HCT116 (cell line): ENCODE measurements at regions not wholly inside any gene's neighbourhood (a gene's known extent, or its start where the extent isn't known, plus 50 kb on each side); places are given as distances from the start of the nearest gene placed in this dataset.

Experiments used
- ATAC-seq: fragments of 200-7000 bp; cut with Tn5 transposase; 2 replicates; pipeline ENCODE4 v1.9.1; 2020; ENCODE audit warnings: mild to moderate bottlenecking, moderate library complexity
- BruUV-seq: library from RNA; stranded (reverse); fragments of 400-500 nt; replicated peaks from 2 replicates; lab custom pipeline; 2021; lab: Mats Ljungman, UMichigan
- CTCF ChIA-PET: fragments of 300-600 bp; sonication (Branson Sonifier 250); formaldehyde crosslinking; loops from one replicate; lab custom pipeline; 2021; ENCODE audit warnings: antibody characterized with exemption; lab: Charles Lee
- POLR2A ChIA-PET: fragments of 300-600, 350-600 bp; sonication (Branson Sonifier 250); formaldehyde crosslinking; loops from one replicate; lab custom pipeline; 2021; ENCODE audit warnings: antibody characterized with exemption; lab: Charles Lee
- RAD21 ChIA-PET, 2 experiments: fragments of 300-600 bp; sonication (Branson Sonifier 250); formaldehyde crosslinking; loops; one replicate each; lab custom pipeline; 2023; ENCODE audit warnings: low total read pairs in 2 of 2; ENCODE audit not compliant: uncharacterized antibody in 2 of 2, unreplicated experiment in 2 of 2, low non-redundant PET in 1 of 2; lab: Charles Lee
- DNase-seq: peaks from one replicate; pipeline ENCODE4 v3.0.0-alpha.2; 2010; ENCODE audit warnings: low read depth, low spot score
- H2AFZ ChIP-seq: fragments of 200-600 bp; shearing (Covaris generic), sonication (generic); 2 replicates; pipeline ENCODE4 v1.6.1; 2017; ENCODE audit warnings: low read depth, mixed run types, mixed read lengths, antibody characterized with exemption, low read length; ENCODE audit not compliant: poor library complexity, severe bottlenecking
- H3K27ac ChIP-seq: 2 replicates; pipeline ENCODE4 v1.5.1; 2012; ENCODE audit warnings: low read depth, low read length
- H3K27me3 ChIP-seq: fragments of 200-600 bp; sonication (generic); 2 replicates; pipeline ENCODE4 v1.6.1; 2016; ENCODE audit warnings: mixed run types, low read length, mixed read lengths; ENCODE audit not compliant: insufficient read depth
- H3K36me3 ChIP-seq, 2 experiments: fragments of 200-500 bp in 1 of 2; fragments of 200-600 bp in 1 of 2; sonication (Bioruptor generic) in 1 of 2; sonication (generic) in 1 of 2; 2 replicates each; pipeline versions ENCODE4 v1.5.1 to v1.6.1; 2014 to 2016; ENCODE audit warnings: low read length in 2 of 2, inconsistent platforms in 1 of 2, mixed read lengths in 1 of 2, mixed run types in 1 of 2; ENCODE audit not compliant: insufficient read depth in 2 of 2, control insufficient read depth in 1 of 2
- H3K4me1 ChIP-seq, 2 experiments: fragments of 200-600 bp in 1 of 2; sonication (generic) in 1 of 2; 2 replicates each; pipeline versions ENCODE4 v1.5.1 to v1.6.1; 2012 to 2017; ENCODE audit warnings: low read length in 2 of 2, inconsistent platforms in 1 of 2, mild to moderate bottlenecking in 1 of 2, mixed read lengths in 1 of 2, mixed run types in 1 of 2, moderate library complexity in 1 of 2; ENCODE audit not compliant: insufficient read depth in 2 of 2, control insufficient read depth in 1 of 2
- H3K4me2 ChIP-seq: fragments of 200-600 bp; sonication (generic); 2 replicates; pipeline ENCODE4 v1.6.1; 2017; ENCODE audit warnings: mixed run types, low read length, mixed read lengths
- H3K4me3 ChIP-seq, 2 experiments: fragments of 200-600 bp in 1 of 2; sonication (generic) in 1 of 2; replicated peaks in 1 of 2; 2 replicates each; pipeline ENCODE4 v1.5.1; 2011 to 2016; ENCODE audit warnings: low read length in 2 of 2, control low read depth in 1 of 2, low read depth in 1 of 2, mild to moderate bottlenecking in 1 of 2, mixed read lengths in 1 of 2, mixed run types in 1 of 2
- H3K79me2 ChIP-seq: fragments of 200-600 bp; sonication (generic); 2 replicates; pipeline ENCODE4 v1.6.1; 2017; ENCODE audit warnings: mild to moderate bottlenecking, mixed run types, low read length, moderate library complexity, mixed read lengths; ENCODE audit not compliant: insufficient read depth
- H3K9ac ChIP-seq: fragments of 200-600 bp; sonication (generic); 2 replicates; pipeline ENCODE4 v1.6.1; 2016; ENCODE audit warnings: low read length, mixed read lengths
- H3K9me2 ChIP-seq: fragments of 200-600 bp; sonication (generic), shearing (Covaris generic); 2 replicates; pipeline ENCODE4 v1.6.1; 2017; ENCODE audit warnings: mixed run types, mild to moderate bottlenecking, moderate library complexity; ENCODE audit not compliant: insufficient read depth
- H3K9me3 ChIP-seq, 2 experiments: fragments of 200-500 bp in 1 of 2; fragments of 200-600 bp in 1 of 2; sonication (Bioruptor generic) in 1 of 2; sonication (generic) in 1 of 2; 2 replicates each; pipeline ENCODE4 v1.6.1; 2014 to 2017; ENCODE audit warnings: low read length in 2 of 2, mixed read lengths in 2 of 2, inconsistent platforms in 1 of 2, low read depth in 1 of 2, mild to moderate bottlenecking in 1 of 2, mixed run types in 1 of 2, moderate library complexity in 1 of 2; ENCODE audit not compliant: control insufficient read depth in 1 of 2, insufficient read depth in 1 of 2
- H4K20me1 ChIP-seq: fragments of 200-600 bp; sonication (generic), shearing (Covaris generic); 2 replicates; pipeline ENCODE4 v1.6.1; 2017; ENCODE audit warnings: mixed run types, mild to moderate bottlenecking, moderate library complexity; ENCODE audit not compliant: insufficient read depth
- ATF3 ChIP-seq: IDR thresholded peaks from 2 replicates; pipeline ENCODE4 v1.6.1; 2012
- CEBPB ChIP-seq: IDR thresholded peaks from 2 replicates; pipeline ENCODE4 v1.6.1; 2012; ENCODE audit warnings: low read depth
- ELF1 ChIP-seq: IDR thresholded peaks from 2 replicates; pipeline ENCODE4 v1.6.1; 2012; ENCODE audit warnings: low read depth, borderline replicate concordance
- EZH2 ChIP-seq: fragments of 200-600 bp; sonication (generic); IDR thresholded peaks from 2 replicates; pipeline ENCODE4 v1.6.1; 2017; ENCODE audit warnings: antibody characterized with exemption, mixed run types
- EZH2phosphoT487 ChIP-seq: fragments of 200-600 bp; IDR thresholded peaks from 2 replicates; pipeline ENCODE4 v1.6.1; 2018; ENCODE audit warnings: antibody characterized with exemption, borderline replicate concordance
- FOSL1 ChIP-seq: IDR thresholded peaks from 2 replicates; pipeline ENCODE4 v1.6.1; 2012; ENCODE audit warnings: low read depth
- JUND ChIP-seq: IDR thresholded peaks from 2 replicates; pipeline ENCODE4 v1.6.1; 2012
- MAX ChIP-seq: IDR thresholded peaks from 2 replicates; pipeline ENCODE4 v1.6.1; 2012
- POLR2A ChIP-seq: IDR thresholded peaks from 2 replicates; pipeline ENCODE4 v1.7.0; 2011; ENCODE audit warnings: borderline replicate concordance; ENCODE audit not compliant: insufficient read depth, insufficient read length; ENCODE audit errors: extremely low read depth
- POLR2AphosphoS5 ChIP-seq: IDR thresholded peaks from 2 replicates; pipeline ENCODE4 v1.6.1; 2011; ENCODE audit warnings: mild to moderate bottlenecking, low read depth, low read length, moderate library complexity
- RAD21 ChIP-seq: IDR thresholded peaks from 2 replicates; pipeline ENCODE4 v1.6.1; 2012; ENCODE audit warnings: low read depth, mild to moderate bottlenecking
- SIN3A ChIP-seq: IDR thresholded peaks from 2 replicates; pipeline ENCODE4 v1.6.1; 2012; ENCODE audit warnings: low read depth
- SP1 ChIP-seq: IDR thresholded peaks from 2 replicates; pipeline ENCODE4 v1.6.1; 2012; ENCODE audit warnings: low read depth
- YY1 ChIP-seq: IDR thresholded peaks from 2 replicates; pipeline ENCODE4 v1.6.1; 2011; ENCODE audit warnings: low read length, low read depth, moderate library complexity, mild to moderate bottlenecking; ENCODE audit not compliant: insufficient replicate concordance; ENCODE audit errors: extremely low read depth
- ZBTB33 ChIP-seq: IDR thresholded peaks from 2 replicates; pipeline ENCODE4 v1.6.1; 2011; ENCODE audit warnings: mild to moderate bottlenecking, low read length, moderate library complexity; ENCODE audit not compliant: insufficient replicate concordance; ENCODE audit errors: extremely low read depth
- intact Hi-C: fragments of 100-400 bp; cut with micrococcal nuclease; formaldehyde crosslinking; loops from 2 replicates; pipeline ENCODE4 v1.10.0; 2022
- TF ChIP-seq, protein P1 (sequence below): IDR thresholded peaks from 2 replicates; pipeline ENCODE4 v1.6.1; 2012; ENCODE audit warnings: low read depth
- TF ChIP-seq, protein P2 (sequence below), 3 experiments: fragments of 200-600 bp in 1 of 3; sonication (generic) in 1 of 3; IDR thresholded peaks in 2 of 3; conservative IDR thresholded peaks in 1 of 3; 2 replicates each; pipeline ENCODE4 v1.5.1; 2012 to 2017; ENCODE audit warnings: low read depth in 2 of 3, low read length in 2 of 3, antibody characterized with exemption in 1 of 3, borderline replicate concordance in 1 of 3, control low read depth in 1 of 3, mild to moderate bottlenecking in 1 of 3, mixed read lengths in 1 of 3, mixed run types in 1 of 3, moderate library complexity in 1 of 3; ENCODE audit not compliant: insufficient read depth in 1 of 3

DNA sequence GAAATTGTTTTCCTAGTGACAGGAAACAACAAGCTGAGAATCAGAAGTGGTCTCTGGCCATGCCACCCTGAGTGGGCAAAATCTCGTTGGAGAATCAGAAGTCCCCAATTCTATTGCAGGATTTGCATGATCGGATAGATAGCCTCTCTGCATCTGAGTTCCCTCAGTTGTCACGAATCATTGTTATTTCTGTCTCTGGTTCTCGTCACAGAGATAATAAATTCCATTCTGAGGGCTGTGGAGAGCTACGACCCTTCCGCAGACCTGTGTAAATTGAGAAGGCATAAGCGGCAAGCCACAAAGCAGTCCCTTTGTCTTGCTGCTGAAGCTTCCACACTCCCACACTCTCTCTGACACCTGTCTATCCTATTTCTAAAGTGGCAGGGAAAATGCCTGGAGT is 102.4 kb upstream of the CNR1 start:
- H3K4me1 ChIP-seq, result no peaks in the 10 kb centered on the region
- TF ChIP-seq ZBTB33, result no peak
- TF ChIP-seq EZH2, result no peak
- TF ChIP-seq, protein P1, sequence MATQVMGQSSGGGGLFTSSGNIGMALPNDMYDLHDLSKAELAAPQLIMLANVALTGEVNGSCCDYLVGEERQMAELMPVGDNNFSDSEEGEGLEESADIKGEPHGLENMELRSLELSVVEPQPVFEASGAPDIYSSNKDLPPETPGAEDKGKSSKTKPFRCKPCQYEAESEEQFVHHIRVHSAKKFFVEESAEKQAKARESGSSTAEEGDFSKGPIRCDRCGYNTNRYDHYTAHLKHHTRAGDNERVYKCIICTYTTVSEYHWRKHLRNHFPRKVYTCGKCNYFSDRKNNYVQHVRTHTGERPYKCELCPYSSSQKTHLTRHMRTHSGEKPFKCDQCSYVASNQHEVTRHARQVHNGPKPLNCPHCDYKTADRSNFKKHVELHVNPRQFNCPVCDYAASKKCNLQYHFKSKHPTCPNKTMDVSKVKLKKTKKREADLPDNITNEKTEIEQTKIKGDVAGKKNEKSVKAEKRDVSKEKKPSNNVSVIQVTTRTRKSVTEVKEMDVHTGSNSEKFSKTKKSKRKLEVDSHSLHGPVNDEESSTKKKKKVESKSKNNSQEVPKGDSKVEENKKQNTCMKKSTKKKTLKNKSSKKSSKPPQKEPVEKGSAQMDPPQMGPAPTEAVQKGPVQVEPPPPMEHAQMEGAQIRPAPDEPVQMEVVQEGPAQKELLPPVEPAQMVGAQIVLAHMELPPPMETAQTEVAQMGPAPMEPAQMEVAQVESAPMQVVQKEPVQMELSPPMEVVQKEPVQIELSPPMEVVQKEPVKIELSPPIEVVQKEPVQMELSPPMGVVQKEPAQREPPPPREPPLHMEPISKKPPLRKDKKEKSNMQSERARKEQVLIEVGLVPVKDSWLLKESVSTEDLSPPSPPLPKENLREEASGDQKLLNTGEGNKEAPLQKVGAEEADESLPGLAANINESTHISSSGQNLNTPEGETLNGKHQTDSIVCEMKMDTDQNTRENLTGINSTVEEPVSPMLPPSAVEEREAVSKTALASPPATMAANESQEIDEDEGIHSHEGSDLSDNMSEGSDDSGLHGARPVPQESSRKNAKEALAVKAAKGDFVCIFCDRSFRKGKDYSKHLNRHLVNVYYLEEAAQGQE, result no peak
- TF ChIP-seq CEBPB, result no peak
- TF ChIP-seq EZH2phosphoT487, result no peak
- no peak for TF ChIP-seq FOSL1
- TF ChIP-seq MAX, result no peak
- no peak for TF ChIP-seq POLR2A
- TF ChIP-seq YY1, result no peak
- no peak for TF ChIP-seq SIN3A
- TF ChIP-seq ELF1, result no peak
- TF ChIP-seq, protein P2, sequence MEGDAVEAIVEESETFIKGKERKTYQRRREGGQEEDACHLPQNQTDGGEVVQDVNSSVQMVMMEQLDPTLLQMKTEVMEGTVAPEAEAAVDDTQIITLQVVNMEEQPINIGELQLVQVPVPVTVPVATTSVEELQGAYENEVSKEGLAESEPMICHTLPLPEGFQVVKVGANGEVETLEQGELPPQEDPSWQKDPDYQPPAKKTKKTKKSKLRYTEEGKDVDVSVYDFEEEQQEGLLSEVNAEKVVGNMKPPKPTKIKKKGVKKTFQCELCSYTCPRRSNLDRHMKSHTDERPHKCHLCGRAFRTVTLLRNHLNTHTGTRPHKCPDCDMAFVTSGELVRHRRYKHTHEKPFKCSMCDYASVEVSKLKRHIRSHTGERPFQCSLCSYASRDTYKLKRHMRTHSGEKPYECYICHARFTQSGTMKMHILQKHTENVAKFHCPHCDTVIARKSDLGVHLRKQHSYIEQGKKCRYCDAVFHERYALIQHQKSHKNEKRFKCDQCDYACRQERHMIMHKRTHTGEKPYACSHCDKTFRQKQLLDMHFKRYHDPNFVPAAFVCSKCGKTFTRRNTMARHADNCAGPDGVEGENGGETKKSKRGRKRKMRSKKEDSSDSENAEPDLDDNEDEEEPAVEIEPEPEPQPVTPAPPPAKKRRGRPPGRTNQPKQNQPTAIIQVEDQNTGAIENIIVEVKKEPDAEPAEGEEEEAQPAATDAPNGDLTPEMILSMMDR (IDR thresholded peaks at IDR 0.05 in 2 of 3, conservative IDR thresholded peaks at IDR 0.05 in 1 of 3; ENCODE audit: borderline replicate concordance in 1 of 3, insufficient read depth in 1 of 3, low read depth in 2 of 3, low read length in 2 of 3), result no peak
- no peak for TF ChIP-seq RAD21
- TF ChIP-seq SP1, result no peak
- no peak for TF ChIP-seq ATF3
- no peak for TF ChIP-seq JUND
- TF ChIP-seq POLR2AphosphoS5, result no peak
- no peaks in the 10 kb centered on the region for H4K20me1 ChIP-seq
- CTCF ChIA-PET, result no interaction called here
- no peak overlapping the region for H3K9ac ChIP-seq
- no peak overlapping the region for H3K27ac ChIP-seq
- H3K36me3 ChIP-seq, result no peaks in the 10 kb centered on the region
- RAD21 ChIA-PET, result no interaction called here
- ATAC-seq (no peak), DNase-seq (no peak)
- H3K79me2 ChIP-seq, result no peaks in the 10 kb centered on the region
- intact Hi-C loops, result no loop called here
- H3K4me2 ChIP-seq, result no peak overlapping the region
- H3K4me3 ChIP-seq, result no peak overlapping the region
- no peak overlapping the region for H2AFZ ChIP-seq
- POLR2A ChIA-PET, result no interaction called here
- H3K9me3 ChIP-seq, result no peaks in the 10 kb centered on the region
- BruUV-seq, result no TSS peak
- H3K9me2 ChIP-seq, result no peaks in the 10 kb centered on the region
- peaks cover 5% of the 10 kb centered on the region; the same call in 1 of the 2 replicates for H3K27me3 ChIP-seq
